Body of pancreas (tissue), 4 donors: ENCODE measurements at regions not wholly inside any gene's neighbourhood (a gene's known extent, or its start where the extent isn't known, plus 50 kb on each side); places are given as distances from the start of the nearest gene placed in this dataset.

Source experiments
- POLR2A ChIP-seq, 3 donors: fragments of 450-650 bp; IDR thresholded peaks; one replicate each; pipeline ENCODE4 v1.6.1; 2016; ENCODE audit warnings: antibody characterized with exemption in 3 of 3, mild to moderate bottlenecking in 2 of 3
- TF ChIP-seq, protein P1 (sequence below), 7 experiments: fragments of 450-650 bp in 4 of 7; fragments of 200-600 bp in 3 of 7; sonication (generic) in 3 of 7; IDR thresholded peaks; one replicate each; pipeline ENCODE4 v1.5.1; 2016 to 2019; ENCODE audit warnings: antibody characterized with exemption in 7 of 7

DNA sequence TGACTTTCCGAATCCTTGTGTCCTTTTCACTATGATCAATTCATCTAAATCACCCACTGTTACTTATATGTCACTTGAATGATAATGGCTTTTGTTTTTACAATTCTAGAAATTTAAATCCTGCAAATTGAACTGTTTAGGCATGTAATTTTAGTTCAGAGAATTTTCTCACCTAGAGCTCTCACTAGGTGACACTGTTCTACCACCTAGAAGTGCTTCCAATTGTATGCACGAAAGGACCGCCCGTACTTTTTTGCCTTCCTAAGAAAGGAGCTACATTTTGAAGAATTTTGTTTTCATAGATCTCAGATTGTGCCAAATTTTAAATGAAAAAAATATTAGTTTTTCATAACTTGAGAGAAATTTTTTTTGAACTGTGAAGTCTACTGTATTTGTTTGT, 481.6 kb upstream of the FSTL5 start:
- TF ChIP-seq, protein P1, sequence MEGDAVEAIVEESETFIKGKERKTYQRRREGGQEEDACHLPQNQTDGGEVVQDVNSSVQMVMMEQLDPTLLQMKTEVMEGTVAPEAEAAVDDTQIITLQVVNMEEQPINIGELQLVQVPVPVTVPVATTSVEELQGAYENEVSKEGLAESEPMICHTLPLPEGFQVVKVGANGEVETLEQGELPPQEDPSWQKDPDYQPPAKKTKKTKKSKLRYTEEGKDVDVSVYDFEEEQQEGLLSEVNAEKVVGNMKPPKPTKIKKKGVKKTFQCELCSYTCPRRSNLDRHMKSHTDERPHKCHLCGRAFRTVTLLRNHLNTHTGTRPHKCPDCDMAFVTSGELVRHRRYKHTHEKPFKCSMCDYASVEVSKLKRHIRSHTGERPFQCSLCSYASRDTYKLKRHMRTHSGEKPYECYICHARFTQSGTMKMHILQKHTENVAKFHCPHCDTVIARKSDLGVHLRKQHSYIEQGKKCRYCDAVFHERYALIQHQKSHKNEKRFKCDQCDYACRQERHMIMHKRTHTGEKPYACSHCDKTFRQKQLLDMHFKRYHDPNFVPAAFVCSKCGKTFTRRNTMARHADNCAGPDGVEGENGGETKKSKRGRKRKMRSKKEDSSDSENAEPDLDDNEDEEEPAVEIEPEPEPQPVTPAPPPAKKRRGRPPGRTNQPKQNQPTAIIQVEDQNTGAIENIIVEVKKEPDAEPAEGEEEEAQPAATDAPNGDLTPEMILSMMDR (IDR thresholded peaks at IDR 0.05): no peak
- TF ChIP-seq POLR2A (IDR thresholded peaks at IDR 0.05): no peak
